H1 (cell line): ENCODE measurements at regions not wholly inside any gene's neighbourhood (a gene's known extent, or its start where the extent isn't known, plus 50 kb on each side); places are given as distances from the start of the nearest gene placed in this dataset.

Experiments used
- BACH1 ChIP-seq: IDR thresholded peaks from 2 replicates; pipeline ENCODE4 v1.6.1; 2012; ENCODE audit warnings: low read length, improper control_type of control experiment
- CTBP2 ChIP-seq: IDR thresholded peaks from 2 replicates; pipeline ENCODE4 v1.7.0; 2011; ENCODE audit warnings: borderline replicate concordance, mild to moderate bottlenecking, moderate library complexity, mixed read lengths, low read length; ENCODE audit not compliant: insufficient read depth, insufficient read length
- KDM1A ChIP-seq: fragments of 200-600, 300-600 bp; sonication (generic); IDR thresholded peaks from 2 replicates; pipeline ENCODE4 v1.7.1; 2016; ENCODE audit warnings: mild to moderate bottlenecking, low read length, borderline replicate concordance
- NRF1 ChIP-seq: IDR thresholded peaks from 2 replicates; pipeline ENCODE4 v1.6.1; 2011; ENCODE audit warnings: mild to moderate bottlenecking, low read depth, low read length, improper control_type of control experiment
- SIN3A ChIP-seq, 2 experiments: IDR thresholded peaks in 1 of 2; conservative IDR thresholded peaks in 1 of 2; 2 replicates each; pipeline ENCODE4 v1.6.1; 2011 to 2012; ENCODE audit warnings: low read length in 2 of 2, improper control_type of control experiment in 1 of 2, low read depth in 1 of 2, mild to moderate bottlenecking in 1 of 2
- SIX5 ChIP-seq: IDR thresholded peaks from 2 replicates; pipeline ENCODE4 v1.6.1; 2011; ENCODE audit warnings: mild to moderate bottlenecking, low read depth, low read length
- SRF ChIP-seq: IDR thresholded peaks from 2 replicates; pipeline ENCODE4 v1.6.1; 2011; ENCODE audit warnings: mild to moderate bottlenecking, low read depth, low read length, moderate library complexity
- TF ChIP-seq, protein P1 (sequence below): fragments of 300-600 bp; sonication (generic); IDR thresholded peaks from 2 replicates; pipeline ENCODE4 v1.7.1; 2012; ENCODE audit warnings: low read length, moderate library complexity, mild to moderate bottlenecking, inconsistent platforms; ENCODE audit not compliant: insufficient replicate concordance
- TF ChIP-seq, protein P2 (sequence below): IDR thresholded peaks from 2 replicates; pipeline ENCODE4 v1.6.1; 2011; ENCODE audit warnings: low read depth, mild to moderate bottlenecking, low read length; ENCODE audit not compliant: insufficient read depth
- TF ChIP-seq, protein P3 (sequence below): IDR thresholded peaks from 2 replicates; pipeline ENCODE4 v1.6.1; 2012; ENCODE audit warnings: low read length, inconsistent platforms

DNA sequence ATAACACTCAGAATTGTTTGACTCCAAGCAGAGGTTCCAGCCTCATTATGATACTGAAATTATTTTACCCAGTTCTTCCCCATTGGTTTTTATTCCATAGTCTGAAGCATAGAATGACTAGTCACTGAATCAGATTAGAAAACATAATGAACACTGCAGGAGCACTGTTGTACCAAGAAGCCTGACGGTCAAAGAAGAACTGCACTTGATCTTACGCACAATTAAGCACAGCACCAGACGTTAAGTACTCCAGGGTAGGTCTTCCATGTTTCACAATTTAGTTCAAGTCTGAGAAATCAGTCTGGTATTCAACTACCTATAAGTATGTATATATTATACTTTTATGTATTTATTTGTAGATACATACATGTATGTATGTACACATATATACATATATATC is 973.5 kb upstream of the SPRY2 start (continued):
- TF ChIP-seq, protein P1, sequence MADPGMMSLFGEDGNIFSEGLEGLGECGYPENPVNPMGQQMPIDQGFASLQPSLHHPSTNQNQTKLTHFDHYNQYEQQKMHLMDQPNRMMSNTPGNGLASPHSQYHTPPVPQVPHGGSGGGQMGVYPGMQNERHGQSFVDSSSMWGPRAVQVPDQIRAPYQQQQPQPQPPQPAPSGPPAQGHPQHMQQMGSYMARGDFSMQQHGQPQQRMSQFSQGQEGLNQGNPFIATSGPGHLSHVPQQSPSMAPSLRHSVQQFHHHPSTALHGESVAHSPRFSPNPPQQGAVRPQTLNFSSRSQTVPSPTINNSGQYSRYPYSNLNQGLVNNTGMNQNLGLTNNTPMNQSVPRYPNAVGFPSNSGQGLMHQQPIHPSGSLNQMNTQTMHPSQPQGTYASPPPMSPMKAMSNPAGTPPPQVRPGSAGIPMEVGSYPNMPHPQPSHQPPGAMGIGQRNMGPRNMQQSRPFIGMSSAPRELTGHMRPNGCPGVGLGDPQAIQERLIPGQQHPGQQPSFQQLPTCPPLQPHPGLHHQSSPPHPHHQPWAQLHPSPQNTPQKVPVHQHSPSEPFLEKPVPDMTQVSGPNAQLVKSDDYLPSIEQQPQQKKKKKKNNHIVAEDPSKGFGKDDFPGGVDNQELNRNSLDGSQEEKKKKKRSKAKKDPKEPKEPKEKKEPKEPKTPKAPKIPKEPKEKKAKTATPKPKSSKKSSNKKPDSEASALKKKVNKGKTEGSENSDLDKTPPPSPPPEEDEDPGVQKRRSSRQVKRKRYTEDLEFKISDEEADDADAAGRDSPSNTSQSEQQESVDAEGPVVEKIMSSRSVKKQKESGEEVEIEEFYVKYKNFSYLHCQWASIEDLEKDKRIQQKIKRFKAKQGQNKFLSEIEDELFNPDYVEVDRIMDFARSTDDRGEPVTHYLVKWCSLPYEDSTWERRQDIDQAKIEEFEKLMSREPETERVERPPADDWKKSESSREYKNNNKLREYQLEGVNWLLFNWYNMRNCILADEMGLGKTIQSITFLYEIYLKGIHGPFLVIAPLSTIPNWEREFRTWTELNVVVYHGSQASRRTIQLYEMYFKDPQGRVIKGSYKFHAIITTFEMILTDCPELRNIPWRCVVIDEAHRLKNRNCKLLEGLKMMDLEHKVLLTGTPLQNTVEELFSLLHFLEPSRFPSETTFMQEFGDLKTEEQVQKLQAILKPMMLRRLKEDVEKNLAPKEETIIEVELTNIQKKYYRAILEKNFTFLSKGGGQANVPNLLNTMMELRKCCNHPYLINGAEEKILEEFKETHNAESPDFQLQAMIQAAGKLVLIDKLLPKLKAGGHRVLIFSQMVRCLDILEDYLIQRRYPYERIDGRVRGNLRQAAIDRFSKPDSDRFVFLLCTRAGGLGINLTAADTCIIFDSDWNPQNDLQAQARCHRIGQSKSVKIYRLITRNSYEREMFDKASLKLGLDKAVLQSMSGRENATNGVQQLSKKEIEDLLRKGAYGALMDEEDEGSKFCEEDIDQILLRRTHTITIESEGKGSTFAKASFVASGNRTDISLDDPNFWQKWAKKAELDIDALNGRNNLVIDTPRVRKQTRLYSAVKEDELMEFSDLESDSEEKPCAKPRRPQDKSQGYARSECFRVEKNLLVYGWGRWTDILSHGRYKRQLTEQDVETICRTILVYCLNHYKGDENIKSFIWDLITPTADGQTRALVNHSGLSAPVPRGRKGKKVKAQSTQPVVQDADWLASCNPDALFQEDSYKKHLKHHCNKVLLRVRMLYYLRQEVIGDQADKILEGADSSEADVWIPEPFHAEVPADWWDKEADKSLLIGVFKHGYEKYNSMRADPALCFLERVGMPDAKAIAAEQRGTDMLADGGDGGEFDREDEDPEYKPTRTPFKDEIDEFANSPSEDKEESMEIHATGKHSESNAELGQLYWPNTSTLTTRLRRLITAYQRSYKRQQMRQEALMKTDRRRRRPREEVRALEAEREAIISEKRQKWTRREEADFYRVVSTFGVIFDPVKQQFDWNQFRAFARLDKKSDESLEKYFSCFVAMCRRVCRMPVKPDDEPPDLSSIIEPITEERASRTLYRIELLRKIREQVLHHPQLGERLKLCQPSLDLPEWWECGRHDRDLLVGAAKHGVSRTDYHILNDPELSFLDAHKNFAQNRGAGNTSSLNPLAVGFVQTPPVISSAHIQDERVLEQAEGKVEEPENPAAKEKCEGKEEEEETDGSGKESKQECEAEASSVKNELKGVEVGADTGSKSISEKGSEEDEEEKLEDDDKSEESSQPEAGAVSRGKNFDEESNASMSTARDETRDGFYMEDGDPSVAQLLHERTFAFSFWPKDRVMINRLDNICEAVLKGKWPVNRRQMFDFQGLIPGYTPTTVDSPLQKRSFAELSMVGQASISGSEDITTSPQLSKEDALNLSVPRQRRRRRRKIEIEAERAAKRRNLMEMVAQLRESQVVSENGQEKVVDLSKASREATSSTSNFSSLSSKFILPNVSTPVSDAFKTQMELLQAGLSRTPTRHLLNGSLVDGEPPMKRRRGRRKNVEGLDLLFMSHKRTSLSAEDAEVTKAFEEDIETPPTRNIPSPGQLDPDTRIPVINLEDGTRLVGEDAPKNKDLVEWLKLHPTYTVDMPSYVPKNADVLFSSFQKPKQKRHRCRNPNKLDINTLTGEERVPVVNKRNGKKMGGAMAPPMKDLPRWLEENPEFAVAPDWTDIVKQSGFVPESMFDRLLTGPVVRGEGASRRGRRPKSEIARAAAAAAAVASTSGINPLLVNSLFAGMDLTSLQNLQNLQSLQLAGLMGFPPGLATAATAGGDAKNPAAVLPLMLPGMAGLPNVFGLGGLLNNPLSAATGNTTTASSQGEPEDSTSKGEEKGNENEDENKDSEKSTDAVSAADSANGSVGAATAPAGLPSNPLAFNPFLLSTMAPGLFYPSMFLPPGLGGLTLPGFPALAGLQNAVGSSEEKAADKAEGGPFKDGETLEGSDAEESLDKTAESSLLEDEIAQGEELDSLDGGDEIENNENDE, result no peak
- TF ChIP-seq BACH1 (no peak), SIN3A (conservative IDR thresholded peaks at IDR 0.05 in 1 of 2, IDR thresholded peaks at IDR 0.05 in 1 of 2; ENCODE audit: low read depth in 1 of 2, low read length in 2 of 2) (no peak), SRF (no peak), SIX5 (no peak), NRF1 (no peak), KDM1A (no peak), CTBP2 (no peak)
- TF ChIP-seq, protein P2, sequence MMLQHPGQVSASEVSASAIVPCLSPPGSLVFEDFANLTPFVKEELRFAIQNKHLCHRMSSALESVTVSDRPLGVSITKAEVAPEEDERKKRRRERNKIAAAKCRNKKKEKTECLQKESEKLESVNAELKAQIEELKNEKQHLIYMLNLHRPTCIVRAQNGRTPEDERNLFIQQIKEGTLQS, result no peak
- TF ChIP-seq, protein P3, sequence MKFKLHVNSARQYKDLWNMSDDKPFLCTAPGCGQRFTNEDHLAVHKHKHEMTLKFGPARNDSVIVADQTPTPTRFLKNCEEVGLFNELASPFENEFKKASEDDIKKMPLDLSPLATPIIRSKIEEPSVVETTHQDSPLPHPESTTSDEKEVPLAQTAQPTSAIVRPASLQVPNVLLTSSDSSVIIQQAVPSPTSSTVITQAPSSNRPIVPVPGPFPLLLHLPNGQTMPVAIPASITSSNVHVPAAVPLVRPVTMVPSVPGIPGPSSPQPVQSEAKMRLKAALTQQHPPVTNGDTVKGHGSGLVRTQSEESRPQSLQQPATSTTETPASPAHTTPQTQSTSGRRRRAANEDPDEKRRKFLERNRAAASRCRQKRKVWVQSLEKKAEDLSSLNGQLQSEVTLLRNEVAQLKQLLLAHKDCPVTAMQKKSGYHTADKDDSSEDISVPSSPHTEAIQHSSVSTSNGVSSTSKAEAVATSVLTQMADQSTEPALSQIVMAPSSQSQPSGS, result no peak
